ENCODE measurements at regions not wholly inside any gene's neighbourhood (a gene's known extent, or its start where the extent isn't known, plus 50 kb on each side); places are given as distances from the start of the nearest gene placed in this dataset.

DNA sequence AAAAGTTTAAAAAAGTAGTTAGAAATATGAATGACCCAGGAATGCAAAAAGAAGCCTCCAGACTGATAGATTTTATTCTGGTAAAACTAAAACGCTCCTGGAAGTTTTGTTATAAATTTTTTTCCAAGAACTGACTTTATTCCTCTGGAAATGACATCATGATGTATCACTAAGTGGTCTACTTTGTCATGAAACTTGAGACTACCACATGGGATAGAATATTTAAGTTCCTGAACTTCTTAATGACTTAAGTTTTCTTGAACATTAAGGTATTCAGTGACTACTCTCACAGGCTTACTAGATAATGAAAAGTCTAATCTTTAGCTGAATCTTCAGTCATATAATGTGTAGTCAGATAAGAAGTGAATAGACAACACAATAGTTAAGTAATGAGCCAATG is 842.2 kb downstream of the USP25 start:
- DNase-seq = no peak

GRCh38 chr21:16573578-16573977 is 843.8 kb downstream of the USP25 start:
- no peak for DNase-seq

- DNase-seq = no peak
Observed at GRCh38 chr21:16577975-16578374, 848.2 kb downstream of the USP25 start.

DNA sequence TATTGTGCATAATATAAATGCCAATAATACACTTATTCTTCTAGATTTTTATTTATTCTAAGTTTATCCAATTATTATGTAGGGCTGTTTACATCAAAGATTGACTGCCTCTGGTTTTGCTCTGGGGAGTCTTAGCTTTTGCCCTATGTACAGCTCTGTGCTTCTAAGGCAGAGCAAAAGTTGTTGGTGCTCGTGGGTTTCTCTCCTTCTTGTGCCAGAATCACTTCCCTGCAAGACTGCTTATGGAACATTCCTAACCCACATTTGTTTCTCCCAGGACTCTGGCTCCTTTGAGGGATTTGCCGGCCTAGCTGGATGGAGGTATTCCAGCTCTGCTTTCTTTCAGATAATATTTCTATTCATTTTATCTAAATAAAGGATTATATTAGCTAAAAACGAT is 849.1 kb downstream of the USP25 start:
- DNase-seq = no peak

DNA sequence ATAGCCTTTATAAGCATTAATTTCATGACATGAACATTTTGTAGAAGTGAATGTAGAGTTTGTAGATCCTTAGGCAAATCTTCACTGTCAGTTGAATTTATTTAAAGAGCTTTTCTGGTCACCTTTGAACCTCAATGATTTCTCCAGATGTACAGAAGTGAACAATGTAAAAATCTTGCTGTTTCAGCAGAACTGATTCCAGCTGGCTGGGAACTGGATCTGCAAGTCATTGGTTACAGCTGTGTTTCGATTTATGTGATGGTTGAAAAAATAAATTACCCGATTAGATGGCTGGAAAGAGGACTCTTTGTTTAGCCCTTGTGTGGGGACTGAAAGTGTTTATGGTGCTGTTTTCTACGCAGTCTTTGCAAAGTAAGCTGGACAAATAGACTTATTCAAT is 849.8 kb downstream of the USP25 start:
- DNase-seq = peak in 5 of 58 donors; percentile 17 to 42 (median 22)

- no peak for DNase-seq
Observed at GRCh38 chr21:16580661-16581060, 850.9 kb downstream of the USP25 start.

DNA sequence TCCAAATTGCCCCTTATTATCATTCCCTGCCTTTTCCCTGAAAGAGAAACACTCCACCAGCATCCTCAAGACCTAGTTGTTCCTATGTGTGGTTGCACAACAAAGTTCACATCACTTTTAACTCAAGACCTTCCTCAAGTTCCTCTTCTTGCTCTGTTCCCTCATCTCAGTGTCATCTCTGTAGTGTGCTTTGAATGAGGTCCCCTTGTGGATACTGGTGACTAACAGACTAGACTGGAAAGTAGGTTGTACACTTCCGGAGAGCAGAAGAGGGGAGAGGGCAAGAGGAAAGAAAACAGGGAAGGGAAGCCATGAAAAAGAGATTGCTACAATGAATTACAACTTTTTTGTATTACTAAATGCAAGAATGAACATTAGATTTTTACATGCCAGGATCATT is 853.8 kb downstream of the USP25 start:
- DNase-seq = no peak

DNA sequence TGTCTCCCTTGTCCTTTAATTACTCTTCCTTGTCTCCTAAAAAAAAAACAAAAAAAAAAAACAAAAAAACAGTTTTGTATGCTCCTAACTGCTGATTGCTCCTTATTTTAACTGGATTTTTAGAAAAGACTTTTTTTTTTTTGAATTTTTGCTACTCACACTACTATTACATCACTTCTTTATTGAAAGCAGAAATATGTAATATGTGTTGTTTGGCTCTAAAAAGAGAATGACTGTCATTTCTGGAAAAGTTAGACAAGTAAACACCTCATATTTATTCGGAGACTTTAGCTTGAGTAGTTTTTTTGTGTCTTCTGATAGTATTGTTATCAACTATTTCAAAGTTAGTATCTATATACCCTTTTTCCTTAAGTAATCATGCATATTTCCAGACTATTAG is 855.0 kb downstream of the USP25 start:
- no peak for DNase-seq

- no peak for DNase-seq
Observed at GRCh38 chr21:16585896-16586295, 856.1 kb downstream of the USP25 start.

GRCh38 chr21:16587141-16587581 is 857.4 kb downstream of the USP25 start:
- peak in 56 of 58 donors; percentile 1 to 88 (median 62) for DNase-seq

DNA sequence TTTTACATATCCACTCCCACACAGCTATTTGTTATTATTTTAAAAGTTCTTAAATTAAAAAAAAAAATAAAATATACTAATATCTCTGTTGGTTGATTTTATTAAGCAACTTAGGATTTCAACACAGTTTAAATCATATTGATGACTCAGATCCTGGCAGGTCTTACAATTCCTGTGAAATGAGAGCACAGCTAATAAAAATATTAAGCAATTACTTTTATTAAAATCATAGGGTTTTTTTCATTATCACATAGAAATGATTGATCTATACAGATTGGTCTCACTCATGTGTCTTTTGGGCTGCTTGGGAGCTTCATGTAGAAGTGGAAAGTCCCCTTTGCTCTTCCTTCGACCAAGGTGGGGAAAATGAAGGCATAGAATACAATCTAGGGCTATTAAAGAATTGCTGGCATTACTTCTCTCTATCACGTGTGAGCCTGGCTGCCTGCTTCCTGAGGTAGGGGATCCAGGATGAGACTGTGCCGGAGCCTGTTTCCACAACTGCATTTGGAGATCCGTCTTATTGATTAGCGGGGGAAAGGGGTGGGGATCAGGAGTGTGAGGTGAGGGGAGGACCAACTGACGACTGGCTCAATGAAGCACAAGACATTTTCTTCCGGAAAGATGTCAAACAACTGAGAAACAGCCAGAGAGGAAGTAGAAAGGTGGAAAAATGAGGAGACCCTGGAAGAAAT is 858.0 kb downstream of the USP25 start:
- peak in 19 of 58 donors; percentile 8 to 70 (median 46) for DNase-seq

- peak; percentile 29 to 93 (median 84) for DNase-seq
Observed at GRCh38 chr21:16588433-16588860, 858.7 kb downstream of the USP25 start.

GRCh38 chr21:16589006-16589898 is 859.5 kb downstream of the USP25 start:
- DNase-seq = peak in 3 of 58 donors; percentile 9 to 23 (median 16)

DNA sequence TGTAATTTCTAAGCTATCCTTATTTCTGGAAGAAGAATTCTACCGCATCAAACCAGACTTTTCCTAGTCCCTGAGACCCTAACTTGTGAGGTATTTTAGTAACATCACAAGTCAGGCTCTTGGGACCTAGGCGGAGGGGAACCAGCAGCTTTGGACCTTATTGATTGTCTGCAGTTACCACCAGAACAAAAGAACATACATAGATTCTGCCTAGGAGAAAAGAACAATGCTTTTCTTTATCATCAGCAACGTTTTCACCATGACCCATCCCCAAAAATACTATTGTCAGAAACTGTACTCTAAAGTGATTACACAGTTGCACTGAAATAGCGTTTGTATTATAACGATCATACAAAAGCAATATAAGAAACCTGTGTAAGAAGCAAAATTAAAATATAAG is 860.4 kb downstream of the USP25 start:
- no peak for DNase-seq

- DNase-seq = no peak
Observed at GRCh38 chr21:16590641-16591292, 861.0 kb downstream of the USP25 start.

DNA sequence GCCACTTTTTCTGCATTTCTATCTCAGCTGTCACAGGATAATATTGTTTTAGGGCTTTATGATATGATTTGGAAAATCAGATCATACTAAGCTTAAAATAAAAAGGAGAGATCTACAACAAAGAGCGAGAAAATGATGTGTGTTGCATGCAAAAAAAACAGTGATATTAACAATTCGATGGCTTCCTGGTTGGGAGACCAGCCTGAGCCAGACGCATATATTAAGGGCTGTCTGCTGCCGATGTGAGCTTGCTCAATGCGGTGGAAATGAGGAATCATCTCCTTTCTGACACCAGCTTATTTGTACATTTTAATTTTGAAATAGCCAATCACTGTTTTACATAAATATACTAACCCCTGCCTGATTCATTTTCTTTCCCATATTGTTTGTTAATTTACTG is 862.6 kb downstream of the USP25 start:
- DNase-seq = peak in 2 of 58 donors; percentile 2 to 9

GRCh38 chr21:16594191-16594590 is 864.4 kb downstream of the USP25 start:
- DNase-seq = no peak

DNA sequence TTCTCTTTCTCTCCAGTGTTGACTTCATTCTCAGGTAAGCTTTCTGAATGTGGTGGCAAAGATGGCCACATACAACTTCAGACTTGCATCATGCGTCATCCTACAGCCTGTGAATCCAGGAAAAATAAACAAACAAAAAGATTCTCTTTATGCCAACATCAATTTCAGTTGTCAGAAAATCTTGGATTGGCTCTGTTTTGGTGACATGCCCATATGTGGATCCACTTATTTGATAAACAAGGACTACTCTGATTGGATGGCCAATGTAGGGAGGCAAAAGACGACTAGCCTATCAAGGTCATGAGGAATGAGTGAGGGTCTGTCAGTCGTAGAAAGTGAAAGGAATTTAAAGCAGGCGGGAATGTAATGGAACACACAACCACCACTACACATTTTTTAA is 866.6 kb downstream of the USP25 start:
- DNase-seq = no peak

DNA sequence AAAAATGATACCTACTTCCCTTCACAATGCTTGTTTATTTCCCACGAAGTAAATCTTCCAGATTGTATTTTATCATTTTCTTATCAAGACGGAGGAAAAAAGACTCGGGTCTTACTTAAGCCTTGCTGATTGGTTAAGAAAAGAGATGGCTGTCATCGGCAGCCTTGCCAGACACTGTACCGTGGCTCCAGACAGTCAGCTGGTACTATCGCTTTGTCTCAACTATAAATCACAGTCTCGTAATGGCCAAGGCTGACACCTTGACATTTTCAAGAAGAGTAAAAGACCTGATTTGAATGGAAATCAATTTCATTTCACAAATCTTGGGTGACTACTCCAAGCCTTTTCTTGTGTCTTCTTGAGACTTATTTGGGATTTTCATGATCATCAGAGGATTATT is 868.0 kb downstream of the USP25 start:
- DNase-seq = no peak

DNA sequence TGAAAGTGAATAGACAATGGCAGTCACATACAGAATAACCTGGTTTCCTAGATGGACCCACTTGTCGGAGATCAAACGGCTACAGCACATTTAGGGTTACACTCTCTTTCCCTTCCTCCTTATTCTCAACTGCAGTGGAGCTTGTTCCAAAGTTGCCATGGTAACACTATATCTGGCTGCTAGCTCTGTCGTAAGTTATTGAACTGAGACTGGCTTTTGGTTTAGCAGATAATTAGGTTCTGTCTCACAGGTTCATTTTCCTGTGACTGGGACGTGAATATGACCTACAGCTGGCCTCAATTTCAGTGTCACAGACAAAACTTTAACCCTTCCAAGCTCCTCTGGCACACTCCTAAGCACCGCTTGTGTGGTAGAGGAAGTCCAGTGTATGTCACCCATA is 875.8 kb downstream of the USP25 start:
- peak in 14 of 58 donors; percentile 6 to 64 (median 20) for DNase-seq

DNA sequence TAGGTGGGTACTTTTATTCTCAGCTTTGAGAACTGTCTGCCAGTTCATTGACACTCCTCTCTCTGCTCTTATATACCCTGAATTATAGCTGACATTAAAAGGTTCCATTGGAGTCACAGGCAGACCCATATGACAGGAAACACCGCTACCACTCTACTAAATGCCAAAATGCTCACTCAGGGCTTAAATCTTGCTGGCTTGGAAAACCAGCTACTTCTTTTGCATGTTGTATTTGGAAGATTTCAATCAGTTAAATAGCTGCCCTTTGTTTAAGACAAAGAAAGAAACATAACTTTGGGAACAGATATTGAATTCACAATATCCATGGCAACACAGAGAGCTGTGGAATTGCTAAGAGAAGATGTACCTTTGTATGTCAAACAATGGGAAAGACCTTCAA is 876.5 kb downstream of the USP25 start:
- DNase-seq = no peak
